ENCODE measurements at regions not wholly inside any gene's neighbourhood (a gene's known extent, or its start where the extent isn't known, plus 50 kb on each side); places are given as distances from the start of the nearest gene placed in this dataset.

DNA sequence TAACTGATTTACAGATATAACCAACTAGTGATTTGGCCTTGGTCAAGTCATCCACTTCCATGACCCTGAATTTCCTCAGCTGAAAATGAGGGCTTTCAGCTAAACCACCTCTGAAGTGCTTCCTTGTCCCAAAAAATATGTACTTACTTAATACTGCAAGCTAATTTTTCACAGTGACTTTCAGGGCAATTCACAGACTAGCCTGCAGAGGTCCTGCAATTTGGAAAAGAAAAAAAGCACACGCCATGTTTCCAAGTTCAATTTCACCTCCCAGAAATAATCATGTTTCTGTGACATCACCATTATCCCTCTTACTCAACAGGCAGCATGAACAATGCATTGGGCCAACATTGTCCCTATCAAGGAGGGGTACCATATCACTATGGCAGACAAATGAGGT is 218.2 kb downstream of the SHOX2 start:
- TF ChIP-seq, protein P1, sequence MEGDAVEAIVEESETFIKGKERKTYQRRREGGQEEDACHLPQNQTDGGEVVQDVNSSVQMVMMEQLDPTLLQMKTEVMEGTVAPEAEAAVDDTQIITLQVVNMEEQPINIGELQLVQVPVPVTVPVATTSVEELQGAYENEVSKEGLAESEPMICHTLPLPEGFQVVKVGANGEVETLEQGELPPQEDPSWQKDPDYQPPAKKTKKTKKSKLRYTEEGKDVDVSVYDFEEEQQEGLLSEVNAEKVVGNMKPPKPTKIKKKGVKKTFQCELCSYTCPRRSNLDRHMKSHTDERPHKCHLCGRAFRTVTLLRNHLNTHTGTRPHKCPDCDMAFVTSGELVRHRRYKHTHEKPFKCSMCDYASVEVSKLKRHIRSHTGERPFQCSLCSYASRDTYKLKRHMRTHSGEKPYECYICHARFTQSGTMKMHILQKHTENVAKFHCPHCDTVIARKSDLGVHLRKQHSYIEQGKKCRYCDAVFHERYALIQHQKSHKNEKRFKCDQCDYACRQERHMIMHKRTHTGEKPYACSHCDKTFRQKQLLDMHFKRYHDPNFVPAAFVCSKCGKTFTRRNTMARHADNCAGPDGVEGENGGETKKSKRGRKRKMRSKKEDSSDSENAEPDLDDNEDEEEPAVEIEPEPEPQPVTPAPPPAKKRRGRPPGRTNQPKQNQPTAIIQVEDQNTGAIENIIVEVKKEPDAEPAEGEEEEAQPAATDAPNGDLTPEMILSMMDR (IDR thresholded peaks at IDR 0.05), result no peak
- TF ChIP-seq POLR2A (IDR thresholded peaks at IDR 0.05), result no peak

All from prostate gland (tissue), 2 donors.